NOMO-1 treated with dmso at 0.1 percent for 144 hours (cell line): ENCODE measurements at regions not wholly inside any gene's neighbourhood (a gene's known extent, or its start where the extent isn't known, plus 50 kb on each side); places are given as distances from the start of the nearest gene placed in this dataset.

Experiments
- DNase-seq: peaks from one replicate; lab custom pipeline; 2025; ENCODE audit not compliant: unreplicated experiment; lab: John Stamatoyannopoulos, UW

GRCh38 chr10:42932735-42933447 is 144.0 kb upstream of the RET start:
- no peak for DNase-seq

DNA sequence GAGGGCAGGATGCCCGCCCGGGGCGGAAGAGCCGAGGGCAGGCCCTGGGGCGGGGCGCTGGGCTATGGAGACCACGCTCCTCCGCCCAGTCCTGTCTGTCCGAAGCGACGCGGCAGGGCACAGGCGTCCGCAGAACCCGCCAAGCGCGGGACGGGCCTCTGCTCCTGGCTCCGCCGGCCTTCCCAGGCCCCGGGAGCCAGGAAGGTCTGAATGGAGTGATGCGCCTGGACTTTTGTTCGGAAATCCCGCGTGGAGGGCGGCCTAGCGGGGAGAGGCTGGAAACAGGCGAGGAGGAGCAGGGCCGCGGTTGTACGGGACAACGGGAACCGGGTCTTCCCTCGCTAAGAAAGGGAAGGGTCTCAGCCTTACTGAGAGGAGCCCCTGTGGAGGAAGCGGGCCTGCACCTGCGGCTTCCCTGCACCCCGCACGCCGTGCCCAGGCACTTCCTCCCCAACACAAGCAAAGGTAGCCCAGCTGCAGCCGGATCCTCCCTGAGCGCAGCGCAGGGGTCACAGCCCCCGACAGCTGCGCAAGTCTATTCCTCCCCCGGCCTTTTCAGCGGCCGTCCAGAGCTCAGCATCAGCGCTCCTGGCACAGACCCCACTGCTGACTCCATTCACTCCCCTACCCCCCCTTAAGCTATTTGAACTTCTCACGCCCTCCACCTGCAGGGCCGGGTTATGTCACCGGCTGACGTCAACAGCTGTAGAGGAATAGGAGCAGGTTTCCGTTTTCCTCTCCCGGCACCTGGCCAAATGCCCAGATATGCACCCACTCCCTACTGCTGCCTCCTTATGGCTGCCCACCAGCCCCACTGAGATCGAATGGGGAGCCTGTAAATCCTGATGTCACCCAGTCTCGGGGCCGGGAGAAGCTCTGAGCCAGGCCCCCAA is 143.2 kb upstream of the RET start:
- no peak for DNase-seq

DNA sequence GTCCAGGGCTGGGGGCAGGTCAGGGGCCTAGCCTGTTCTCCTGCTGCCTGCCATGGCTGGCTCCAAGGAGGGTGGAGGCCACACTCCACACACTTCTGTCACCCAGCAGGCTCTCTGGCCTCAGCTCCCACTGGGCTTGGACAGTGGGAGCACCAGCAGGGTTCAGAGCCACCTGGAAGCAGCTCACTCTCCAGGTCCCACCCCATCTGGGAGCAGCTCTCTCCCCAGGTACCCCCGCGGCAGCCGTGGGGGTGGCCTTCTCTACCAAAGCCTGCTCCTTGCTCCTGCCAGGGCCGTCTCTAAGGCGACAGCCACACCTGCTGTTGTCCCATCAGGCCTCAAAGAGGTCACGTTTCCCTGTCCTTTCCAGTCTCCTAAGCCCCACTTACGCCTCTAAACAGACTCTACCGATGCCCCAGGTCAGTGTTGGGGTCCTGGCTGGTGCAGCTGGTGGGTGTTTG is 142.5 kb upstream of the RET start:
- no peak for DNase-seq

GRCh38 chr10:42934842-42935241 is 142.0 kb upstream of the RET start:
- DNase-seq = no peak

- DNase-seq = no peak
Observed at GRCh38 chr10:42935466-42935865, 141.4 kb upstream of the RET start.

GRCh38 chr10:42936580-42936979 is 140.3 kb upstream of the RET start:
- DNase-seq = no peak

- no peak for DNase-seq
Observed at GRCh38 chr10:42937048-42937447, 139.8 kb upstream of the RET start.

DNA sequence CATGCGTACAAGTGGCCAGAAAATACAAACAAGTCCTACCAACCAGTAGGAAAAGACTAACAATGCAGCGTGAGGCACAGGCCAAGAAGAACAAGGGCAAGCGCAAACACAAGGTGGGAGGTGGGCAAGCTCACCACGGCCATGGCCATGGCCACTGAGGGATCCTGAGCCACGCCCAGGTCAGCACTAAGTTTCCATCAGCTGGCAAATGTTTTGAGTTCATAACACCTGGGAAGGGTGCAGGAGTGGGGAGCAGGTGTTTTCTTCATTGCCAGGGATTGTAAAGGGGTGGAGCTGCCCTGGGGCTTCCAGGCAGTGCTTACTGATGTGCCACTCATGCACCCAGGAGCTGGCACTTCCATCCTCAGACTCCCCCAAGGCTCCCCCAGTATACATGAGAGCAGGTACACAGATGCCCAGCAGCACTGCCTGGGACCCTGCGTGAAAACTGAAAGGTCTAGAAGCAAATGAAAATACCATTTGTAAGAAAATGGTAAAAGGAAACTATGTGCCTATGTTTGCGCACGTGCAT is 139.2 kb upstream of the RET start:
- DNase-seq = no peak

DNA sequence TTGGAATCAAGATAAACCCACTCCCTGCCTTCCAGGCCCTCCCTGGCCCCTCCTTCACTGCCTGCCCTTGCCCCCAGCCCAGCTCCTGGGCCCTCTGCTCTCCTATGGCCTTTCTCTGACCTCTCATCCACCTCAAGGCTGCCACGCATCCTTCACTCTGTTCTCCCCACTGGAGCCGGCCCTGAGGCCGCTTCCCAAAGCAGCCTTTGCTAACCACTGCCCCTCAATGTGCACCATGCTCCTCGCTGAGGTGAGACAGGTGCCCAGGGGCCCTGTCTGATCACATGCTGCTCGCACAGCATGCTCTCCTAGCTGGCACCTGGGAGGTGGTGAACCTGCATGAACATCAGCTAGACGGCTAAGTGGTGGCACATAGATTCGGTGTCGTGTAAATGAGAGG is 138.5 kb upstream of the RET start:
- no peak for DNase-seq

GRCh38 chr10:42939237-42939636 is 137.6 kb upstream of the RET start:
- DNase-seq = no peak

DNA sequence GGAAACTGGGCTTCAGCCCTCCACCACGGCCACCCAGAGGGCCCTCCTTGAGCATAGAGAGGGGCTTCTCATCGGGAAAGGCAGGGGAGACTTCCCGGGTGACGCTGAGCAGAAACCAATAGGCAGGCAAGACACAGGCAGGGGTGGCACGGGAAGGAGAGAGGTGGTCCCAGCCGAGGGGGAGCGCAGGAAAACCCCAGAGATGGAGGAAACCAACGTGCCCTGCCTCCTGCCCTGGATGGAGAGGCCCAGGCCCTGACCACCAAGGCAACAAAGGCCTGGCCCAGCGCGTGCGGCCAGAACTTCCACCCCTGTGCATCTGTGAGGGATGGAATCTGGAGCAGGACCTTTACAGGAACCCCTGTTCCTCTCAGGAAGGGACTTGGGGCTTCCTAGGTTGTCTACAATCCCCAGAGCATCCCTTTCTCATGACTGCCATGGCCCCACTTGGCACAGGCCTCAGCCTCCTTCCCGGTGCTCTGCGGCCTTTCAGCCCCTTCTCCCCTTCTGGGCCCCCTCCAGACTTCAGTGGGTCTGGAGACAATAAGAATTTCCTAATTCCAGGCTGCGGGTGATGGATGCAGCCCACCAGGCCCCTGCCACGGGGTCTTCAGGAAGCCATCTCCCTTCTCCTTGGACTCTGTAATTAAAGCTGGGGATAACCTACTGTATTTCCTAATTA is 137.0 kb upstream of the RET start:
- no peak for DNase-seq

DNA sequence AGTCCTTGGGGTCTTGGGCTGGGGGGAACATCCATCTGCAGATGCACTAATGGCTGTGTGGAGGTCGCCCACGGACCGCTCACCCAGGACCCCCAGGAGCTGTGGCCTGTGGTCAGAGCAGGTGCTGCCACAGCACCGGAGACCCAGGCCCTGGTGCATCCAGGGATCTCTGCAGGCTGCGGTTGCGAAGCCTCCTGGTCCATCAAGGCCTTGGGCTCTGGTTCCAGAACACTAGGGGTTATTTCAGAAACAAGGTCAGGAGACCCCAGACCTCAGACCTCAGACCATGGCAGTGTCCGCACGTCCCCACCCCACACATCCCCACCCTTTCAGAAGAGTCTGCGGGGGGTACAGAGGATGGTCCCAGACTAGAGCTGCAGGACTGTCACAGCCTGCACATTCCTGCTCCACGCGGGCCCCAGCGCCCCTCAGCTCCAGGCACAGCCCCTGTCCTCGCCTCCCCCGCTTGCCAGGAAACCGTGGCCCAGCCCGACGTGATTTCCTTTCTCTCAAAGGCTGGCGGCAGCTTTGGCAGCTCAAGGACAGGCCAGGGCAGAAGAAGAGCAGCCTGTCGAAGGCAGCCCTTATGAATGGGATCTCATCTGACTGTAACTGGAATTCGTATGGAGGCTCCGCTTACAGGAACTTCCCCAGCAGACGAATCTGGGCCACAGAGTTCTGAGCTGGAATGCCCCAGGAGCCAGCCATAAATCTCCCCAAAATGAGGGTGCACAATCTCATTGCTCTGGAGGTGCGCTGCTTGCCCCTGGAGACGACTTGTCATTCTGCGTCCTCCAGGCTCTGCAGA is 136.2 kb upstream of the RET start:
- DNase-seq = no peak

DNA sequence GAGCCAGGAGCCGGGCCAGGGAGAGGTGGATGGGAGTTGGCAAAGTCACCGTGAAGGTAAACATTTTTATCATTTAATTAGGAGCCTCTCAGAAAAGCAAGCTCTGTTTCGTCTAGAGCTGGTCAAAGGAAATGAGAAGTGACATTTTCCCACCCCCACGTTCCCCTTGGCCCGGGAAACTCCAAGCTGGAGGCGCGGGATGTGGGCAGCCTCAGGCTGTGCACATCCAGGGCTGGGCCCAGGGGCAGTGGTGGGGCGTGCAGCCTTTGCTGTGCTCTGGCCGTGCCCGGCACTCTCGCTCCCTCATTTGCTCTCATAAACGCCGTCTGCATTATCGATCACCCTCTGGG is 135.6 kb upstream of the RET start:
- DNase-seq = no peak

DNA sequence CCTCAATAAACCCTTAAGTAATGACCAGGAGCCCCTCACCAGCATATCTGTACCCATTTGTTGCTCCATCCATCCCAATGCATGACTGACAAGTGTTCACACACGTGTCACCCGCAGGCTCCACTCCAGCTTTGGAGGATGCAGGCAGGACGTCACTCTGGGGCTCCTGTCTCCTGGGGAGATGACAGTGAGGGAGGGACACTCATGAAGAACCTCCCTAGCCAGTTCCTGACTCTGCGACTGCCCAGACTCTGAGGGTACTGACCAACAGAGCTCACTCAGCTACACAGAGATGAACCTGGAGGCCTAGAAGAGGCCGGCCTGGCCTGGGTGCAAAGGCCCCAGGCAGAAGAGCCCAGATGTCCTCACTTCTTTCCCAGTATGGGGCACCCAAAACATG is 135.1 kb upstream of the RET start:
- no peak for DNase-seq

GRCh38 chr10:42942279-42942950 is 134.5 kb upstream of the RET start:
- no peak for DNase-seq

DNA sequence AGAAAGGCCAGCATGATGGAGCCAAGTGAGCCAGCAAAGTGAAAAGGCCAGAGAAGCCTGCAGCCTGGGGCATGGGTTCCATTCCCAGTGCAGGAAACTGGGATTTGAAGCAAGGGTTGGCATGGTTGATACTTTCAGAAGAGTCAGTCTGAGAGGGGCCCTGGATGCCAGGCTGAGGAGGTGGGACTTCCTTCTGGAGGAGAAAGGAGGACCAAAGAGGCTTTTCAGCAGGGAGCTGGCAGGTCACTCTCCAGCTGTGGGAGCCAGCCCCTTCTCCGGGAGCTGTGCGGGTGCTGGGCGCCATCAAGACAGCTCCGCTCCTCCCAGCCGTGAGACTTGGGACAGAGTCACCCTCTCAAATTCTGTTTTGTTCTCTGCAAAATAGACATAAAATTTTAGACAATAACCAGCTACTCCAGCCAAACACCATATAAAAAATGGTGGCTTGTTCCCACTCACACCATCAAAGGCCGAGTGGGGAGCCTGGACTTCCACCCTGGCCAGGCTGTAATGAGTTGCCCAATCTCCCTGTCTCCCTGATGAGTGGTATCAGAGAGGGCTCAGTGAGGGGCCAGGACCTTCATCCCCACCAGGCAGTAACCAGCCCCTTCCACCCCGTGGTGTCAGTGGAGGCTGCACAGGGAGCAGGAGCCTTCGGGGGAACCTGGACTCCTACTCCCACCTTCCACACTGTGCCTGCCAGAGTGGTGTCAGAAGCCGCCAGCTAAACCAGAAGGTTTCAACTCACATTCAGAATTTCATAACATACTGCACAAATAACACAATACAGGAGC is 133.6 kb upstream of the RET start:
- no peak for DNase-seq

DNA sequence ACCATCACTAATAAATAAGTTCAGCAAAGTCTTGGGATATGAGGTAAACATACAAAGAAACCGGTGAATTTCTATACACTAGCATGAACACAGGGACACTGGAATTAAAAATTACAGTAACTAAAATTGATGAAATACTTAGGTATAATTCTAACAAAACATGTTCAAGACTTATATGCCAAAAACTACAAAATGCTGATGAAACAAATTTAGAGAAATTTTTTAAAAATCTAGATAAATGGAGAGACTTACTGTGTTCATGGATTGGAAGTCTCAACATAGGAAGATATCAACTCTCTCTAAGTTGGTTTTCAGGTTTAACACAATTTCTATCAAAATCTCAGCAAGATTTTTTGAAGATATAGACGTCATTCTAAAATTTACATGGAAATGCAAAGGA is 128.8 kb upstream of the RET start:
- DNase-seq = no peak

- DNase-seq = no peak
Observed at GRCh38 chr10:42949287-42949686, 127.6 kb upstream of the RET start.
